SK-N-MC (cell line): ENCODE measurements at regions not wholly inside any gene's neighbourhood (a gene's known extent, or its start where the extent isn't known, plus 50 kb on each side); places are given as distances from the start of the nearest gene placed in this dataset.

Source experiments
- EZH2 ChIP-seq: fragments of 200-600 bp; sonication (generic); IDR thresholded peaks from one replicate; pipeline ENCODE4 v1.6.1; 2017; ENCODE audit warnings: antibody characterized with exemption
- FOXP2 ChIP-seq: optimal IDR thresholded peaks from 2 replicates; pipeline ENCODE3; 2011; ENCODE audit warnings: mild to moderate bottlenecking, moderate library complexity; ENCODE audit not compliant: insufficient read depth; ENCODE audit errors: extremely low read length, control extremely low read depth
- POLR2AphosphoS5 ChIP-seq: IDR thresholded peaks from 2 replicates; pipeline ENCODE4 v1.6.1; 2012; ENCODE audit warnings: mild to moderate bottlenecking, low read depth, low read length, borderline replicate concordance

DNA sequence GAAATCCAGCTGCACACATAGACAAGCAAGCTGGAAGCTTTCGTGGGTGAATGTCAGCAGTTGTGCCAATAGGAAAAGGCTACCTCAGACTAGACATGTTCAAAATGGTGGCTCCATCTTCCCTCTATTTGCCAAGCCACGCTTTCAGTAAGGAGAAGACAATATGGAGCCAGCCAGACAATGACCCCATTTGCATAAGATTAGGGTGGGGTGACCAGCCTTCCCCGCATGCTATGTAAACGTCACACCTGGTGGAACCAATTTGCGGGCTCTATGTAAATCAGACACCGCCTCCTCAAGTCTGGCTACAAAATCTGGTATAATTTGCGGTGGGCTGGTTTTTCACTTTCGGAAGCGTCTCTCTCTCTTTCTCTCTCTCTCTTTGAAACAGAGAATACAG lies 297.4 kb upstream of the PCDH15 start:
- TF ChIP-seq POLR2AphosphoS5 (no peak), EZH2 (no peak), FOXP2 (no peak)
